GM23338 (cell line): ENCODE measurements at regions not wholly inside any gene's neighbourhood (a gene's known extent, or its start where the extent isn't known, plus 50 kb on each side); places are given as distances from the start of the nearest gene placed in this dataset.

ENCODE experiments used
- ATAC-seq: fragments of 200-7000 bp; cut with Tn5 transposase; 3 replicates; pipeline ENCODE4 v1.9.1; 2020
- DNase-seq: peaks from one replicate; pipeline ENCODE4 v3.0.0-alpha.2; 2015; ENCODE audit warnings: low spot score
- H2AFZ ChIP-seq: fragments of 200-600 bp; sonication (generic); 2 replicates; pipeline ENCODE4 v1.8.0; 2016; ENCODE audit warnings: antibody characterized with exemption, mild to moderate bottlenecking, moderate library complexity
- H3F3A ChIP-seq: fragments of 200-600 bp; sonication (generic); replicated peaks from 2 replicates; pipeline ENCODE4 v1.8.0; 2017; ENCODE audit warnings: antibody characterized with exemption, mixed run types, low read depth
- H3K27ac ChIP-seq: fragments of 200-600 bp; sonication (generic); 2 replicates; pipeline ENCODE4 v1.6.1; 2016; ENCODE audit warnings: low read depth
- H3K27me3 ChIP-seq: fragments of 200-600 bp; sonication (generic); 2 replicates; pipeline ENCODE4 v1.8.0; 2016; ENCODE audit warnings: mild to moderate bottlenecking, mixed run types, moderate library complexity; ENCODE audit not compliant: insufficient read depth
- H3K36me3 ChIP-seq: fragments of 200-600 bp; sonication (generic); 2 replicates; pipeline ENCODE4 v1.8.0; 2016; ENCODE audit warnings: mild to moderate bottlenecking; ENCODE audit not compliant: insufficient read depth
- H3K4me1 ChIP-seq: fragments of 200-600 bp; sonication (generic); 2 replicates; pipeline ENCODE4 v1.8.0; 2016; ENCODE audit warnings: mild to moderate bottlenecking, moderate library complexity; ENCODE audit not compliant: insufficient read depth
- H3K4me2 ChIP-seq: fragments of 200-600 bp; sonication (generic); 2 replicates; pipeline ENCODE4 v1.7.1; 2017; ENCODE audit warnings: mixed run types
- H3K4me3 ChIP-seq: fragments of 200-600 bp; sonication (generic); 2 replicates; pipeline ENCODE4 v1.6.1; 2016; ENCODE audit warnings: mixed run types
- H3K79me2 ChIP-seq: fragments of 200-600 bp; sonication (generic); replicated peaks from 2 replicates; pipeline ENCODE4 v1.8.0; 2017; ENCODE audit warnings: mild to moderate bottlenecking; ENCODE audit not compliant: insufficient read depth
- H3K9me2 ChIP-seq: fragments of 200-600 bp; sonication (generic); 2 replicates; pipeline ENCODE4 v1.8.0; 2017; ENCODE audit not compliant: insufficient read depth
- H4K20me1 ChIP-seq: fragments of 200-600 bp; sonication (generic); replicated peaks from 2 replicates; pipeline ENCODE4 v1.8.0; 2017; ENCODE audit warnings: mild to moderate bottlenecking; ENCODE audit not compliant: insufficient read depth
- H3K27ac Mint-ChIP-seq: 2 replicates; pipeline ENCODE4 v1.8.0; 2020; ENCODE audit warnings: inconsistent platforms, mild to moderate bottlenecking, moderate library complexity, mixed read lengths
- H3K27me3 Mint-ChIP-seq: 3 replicates; pipeline ENCODE4 v1.8.0; 2022; ENCODE audit warnings: low read depth, mild to moderate bottlenecking, moderate library complexity, mixed read lengths, inconsistent platforms; ENCODE audit not compliant: insufficient read depth, poor library complexity
- H3K36me3 Mint-ChIP-seq: 3 replicates; pipeline ENCODE4 v1.8.0; 2021; ENCODE audit warnings: low read depth, mild to moderate bottlenecking, inconsistent platforms, moderate library complexity, mixed read lengths
- H3K4me1 Mint-ChIP-seq: 3 replicates; pipeline ENCODE4 v1.8.0; 2020; ENCODE audit warnings: mild to moderate bottlenecking, inconsistent platforms, mixed read lengths
- H3K4me3 Mint-ChIP-seq: 3 replicates; pipeline ENCODE4 v1.8.0; 2021; ENCODE audit warnings: moderate library complexity, mild to moderate bottlenecking, inconsistent platforms, mixed read lengths
- H3K9me3 Mint-ChIP-seq: 3 replicates; pipeline ENCODE4 v1.8.0; 2020; ENCODE audit warnings: moderate library complexity, mild to moderate bottlenecking, inconsistent platforms, mixed read lengths
- CREB1 ChIP-seq: fragments of 250-450 bp; sonication (Bioruptor Pico); IDR thresholded peaks from 2 replicates; pipeline ENCODE4 v1.5.0; 2020; ENCODE audit warnings: low read depth, mild to moderate bottlenecking, moderate library complexity
- EZH2 ChIP-seq: fragments of 200-600 bp; sonication (generic); IDR thresholded peaks from one replicate; pipeline ENCODE4 v1.8.0; 2017; ENCODE audit warnings: antibody characterized with exemption, mild to moderate bottlenecking, low read depth; ENCODE audit not compliant: unreplicated experiment
- EZH2phosphoT487 ChIP-seq: fragments of 200-600 bp; sonication (generic); IDR thresholded peaks from one replicate; pipeline ENCODE4 v1.8.1; 2018; ENCODE audit warnings: antibody characterized with exemption; ENCODE audit not compliant: unreplicated experiment
- JUNB ChIP-seq: IDR thresholded peaks from one replicate; pipeline ENCODE4 v1.6.1; 2016; ENCODE audit warnings: antibody characterized with exemption; ENCODE audit not compliant: unreplicated experiment
- NANOG ChIP-seq: IDR thresholded peaks from 2 replicates; pipeline ENCODE4 v1.6.1; 2016; ENCODE audit warnings: antibody characterized with exemption, borderline replicate concordance
- POLR2AphosphoS5 ChIP-seq: IDR thresholded peaks from 2 replicates; pipeline ENCODE4 v1.6.1; 2016; ENCODE audit warnings: antibody characterized with exemption, low read depth
- REST ChIP-seq: IDR thresholded peaks from one replicate; pipeline ENCODE4 v1.6.1; 2018; ENCODE audit warnings: antibody characterized with exemption; ENCODE audit not compliant: unreplicated experiment
- STAT1 ChIP-seq: IDR thresholded peaks from one replicate; pipeline ENCODE4 v1.6.1; 2016; ENCODE audit warnings: antibody characterized with exemption; ENCODE audit not compliant: unreplicated experiment
- ZNF114 ChIP-seq: fragments of 250-450 bp; sonication (Bioruptor Pico); IDR thresholded peaks from 2 replicates; pipeline ENCODE4 v1.5.0; 2020; ENCODE audit warnings: mild to moderate bottlenecking, moderate library complexity
- ZNF331 ChIP-seq: fragments of 250-450 bp; sonication (Bioruptor Pico); IDR thresholded peaks from 2 replicates; pipeline ENCODE4 v1.5.0; 2020; ENCODE audit warnings: low read depth, mild to moderate bottlenecking, moderate library complexity
- ZNF462 ChIP-seq: fragments of 250-450 bp; sonication (Bioruptor Pico); IDR thresholded peaks from 2 replicates; pipeline ENCODE4 v1.5.0; 2020; ENCODE audit warnings: mild to moderate bottlenecking, moderate library complexity
- TF ChIP-seq, protein P1 (sequence below), 2 experiments: fragments of 200-600 bp in 1 of 2; sonication (generic) in 1 of 2; conservative IDR thresholded peaks; 2 replicates each; pipeline versions ENCODE4 v1.5.1 to v1.6.1; 2016 to 2017; ENCODE audit warnings: antibody characterized with exemption in 2 of 2, low read depth in 2 of 2, mild to moderate bottlenecking in 2 of 2, moderate library complexity in 1 of 2
- TF ChIP-seq, protein P2 (sequence below): IDR thresholded peaks from 2 replicates; pipeline ENCODE4 v1.6.1; 2016; ENCODE audit warnings: antibody characterized with exemption

GRCh38 chr10:5576780-5577624 lies 52.2 kb downstream of the CALML3 start:
- H3K27ac Mint-ChIP-seq = no peak overlapping the region
- Histone ChIP-seq H2AFZ (no peak overlapping the region), H3K27me3 (no peaks in the 10 kb centered on the region), H4K20me1 (no peaks in the 10 kb centered on the region), H3K9me2 (no peaks in the 10 kb centered on the region), H3F3A (no peaks in the 10 kb centered on the region), H3K36me3 (no peaks in the 10 kb centered on the region), H3K79me2 (no peaks in the 10 kb centered on the region), H3K4me1 (no peaks in the 10 kb centered on the region), H3K27ac (no peak overlapping the region), H3K4me3 (no peak overlapping the region), H3K4me2 (no peak overlapping the region)
- peaks cover 13% of the 10 kb centered on the region for H3K4me1 Mint-ChIP-seq
- ATAC-seq (no peak), DNase-seq (no peak)
- no peaks in the 10 kb centered on the region for H3K36me3 Mint-ChIP-seq
- H3K9me3 Mint-ChIP-seq = no peaks in the 10 kb centered on the region
- H3K27me3 Mint-ChIP-seq = peaks cover 6% of the 10 kb centered on the region
- H3K4me3 Mint-ChIP-seq = no peak overlapping the region
- TF ChIP-seq POLR2AphosphoS5 (no peak), CREB1 (CRISPR knock-in tag) (no peak), STAT1 (no peak), NANOG (no peak), ZNF331 (no peak), EZH2 (no peak), EZH2phosphoT487 (no peak), REST (no peak), JUNB (no peak), ZNF462 (CRISPR knock-in tag) (no peak), ZNF114 (CRISPR knock-in tag) (no peak)
- TF ChIP-seq, protein P1, sequence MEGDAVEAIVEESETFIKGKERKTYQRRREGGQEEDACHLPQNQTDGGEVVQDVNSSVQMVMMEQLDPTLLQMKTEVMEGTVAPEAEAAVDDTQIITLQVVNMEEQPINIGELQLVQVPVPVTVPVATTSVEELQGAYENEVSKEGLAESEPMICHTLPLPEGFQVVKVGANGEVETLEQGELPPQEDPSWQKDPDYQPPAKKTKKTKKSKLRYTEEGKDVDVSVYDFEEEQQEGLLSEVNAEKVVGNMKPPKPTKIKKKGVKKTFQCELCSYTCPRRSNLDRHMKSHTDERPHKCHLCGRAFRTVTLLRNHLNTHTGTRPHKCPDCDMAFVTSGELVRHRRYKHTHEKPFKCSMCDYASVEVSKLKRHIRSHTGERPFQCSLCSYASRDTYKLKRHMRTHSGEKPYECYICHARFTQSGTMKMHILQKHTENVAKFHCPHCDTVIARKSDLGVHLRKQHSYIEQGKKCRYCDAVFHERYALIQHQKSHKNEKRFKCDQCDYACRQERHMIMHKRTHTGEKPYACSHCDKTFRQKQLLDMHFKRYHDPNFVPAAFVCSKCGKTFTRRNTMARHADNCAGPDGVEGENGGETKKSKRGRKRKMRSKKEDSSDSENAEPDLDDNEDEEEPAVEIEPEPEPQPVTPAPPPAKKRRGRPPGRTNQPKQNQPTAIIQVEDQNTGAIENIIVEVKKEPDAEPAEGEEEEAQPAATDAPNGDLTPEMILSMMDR (conservative IDR thresholded peaks at IDR 0.05; ENCODE audit: low read depth in 2 of 2) = no peak
- TF ChIP-seq, protein P2, sequence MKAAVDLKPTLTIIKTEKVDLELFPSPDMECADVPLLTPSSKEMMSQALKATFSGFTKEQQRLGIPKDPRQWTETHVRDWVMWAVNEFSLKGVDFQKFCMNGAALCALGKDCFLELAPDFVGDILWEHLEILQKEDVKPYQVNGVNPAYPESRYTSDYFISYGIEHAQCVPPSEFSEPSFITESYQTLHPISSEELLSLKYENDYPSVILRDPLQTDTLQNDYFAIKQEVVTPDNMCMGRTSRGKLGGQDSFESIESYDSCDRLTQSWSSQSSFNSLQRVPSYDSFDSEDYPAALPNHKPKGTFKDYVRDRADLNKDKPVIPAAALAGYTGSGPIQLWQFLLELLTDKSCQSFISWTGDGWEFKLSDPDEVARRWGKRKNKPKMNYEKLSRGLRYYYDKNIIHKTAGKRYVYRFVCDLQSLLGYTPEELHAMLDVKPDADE = no peak
